ENCODE measurements at regions not wholly inside any gene's neighbourhood (a gene's known extent, or its start where the extent isn't known, plus 50 kb on each side); places are given as distances from the start of the nearest gene placed in this dataset.

DNA sequence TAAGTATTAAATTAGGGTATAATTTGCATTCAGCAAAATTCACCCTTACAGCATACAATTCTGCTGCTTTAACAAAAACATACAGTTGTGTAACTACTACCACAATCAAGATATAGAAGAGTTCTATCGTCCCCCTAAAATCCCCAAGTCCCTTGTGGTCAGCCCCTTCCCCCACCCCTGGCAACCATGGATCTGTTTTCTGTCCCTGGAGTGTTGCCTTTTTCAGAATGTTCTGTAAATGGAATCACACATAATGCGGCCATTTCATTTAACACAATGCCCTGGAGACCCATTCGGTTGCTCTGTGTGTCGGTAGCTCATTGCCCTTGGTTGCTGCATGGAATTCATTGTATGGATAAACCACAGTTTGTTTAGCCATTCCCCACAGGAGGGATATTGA, 190.2 kb downstream of the IRX5 start:
- ATAC-seq (no peak), DNase-seq (no peak)
- TF ChIP-seq EZH2 (IDR thresholded peaks at IDR 0.05; ENCODE audit: low read length, unreplicated experiment) (no peak), EZH2phosphoT487 (IDR thresholded peaks at IDR 0.05; ENCODE audit: borderline replicate concordance, low read length) (no peak)
- TF ChIP-seq, protein P1, sequence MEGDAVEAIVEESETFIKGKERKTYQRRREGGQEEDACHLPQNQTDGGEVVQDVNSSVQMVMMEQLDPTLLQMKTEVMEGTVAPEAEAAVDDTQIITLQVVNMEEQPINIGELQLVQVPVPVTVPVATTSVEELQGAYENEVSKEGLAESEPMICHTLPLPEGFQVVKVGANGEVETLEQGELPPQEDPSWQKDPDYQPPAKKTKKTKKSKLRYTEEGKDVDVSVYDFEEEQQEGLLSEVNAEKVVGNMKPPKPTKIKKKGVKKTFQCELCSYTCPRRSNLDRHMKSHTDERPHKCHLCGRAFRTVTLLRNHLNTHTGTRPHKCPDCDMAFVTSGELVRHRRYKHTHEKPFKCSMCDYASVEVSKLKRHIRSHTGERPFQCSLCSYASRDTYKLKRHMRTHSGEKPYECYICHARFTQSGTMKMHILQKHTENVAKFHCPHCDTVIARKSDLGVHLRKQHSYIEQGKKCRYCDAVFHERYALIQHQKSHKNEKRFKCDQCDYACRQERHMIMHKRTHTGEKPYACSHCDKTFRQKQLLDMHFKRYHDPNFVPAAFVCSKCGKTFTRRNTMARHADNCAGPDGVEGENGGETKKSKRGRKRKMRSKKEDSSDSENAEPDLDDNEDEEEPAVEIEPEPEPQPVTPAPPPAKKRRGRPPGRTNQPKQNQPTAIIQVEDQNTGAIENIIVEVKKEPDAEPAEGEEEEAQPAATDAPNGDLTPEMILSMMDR (conservative IDR thresholded peaks at IDR 0.05; ENCODE audit: low read depth, low read length): no peak
- no peaks in the 10 kb centered on the region for H3K9me2 ChIP-seq (replicated peaks; ENCODE audit: low read length)
- no peak overlapping the region for H2AFZ ChIP-seq (ENCODE audit: low read length)
- no peak overlapping the region for H3K27ac ChIP-seq (ENCODE audit: low read length)
- BruUV-seq (replicated peaks): no TSS peak
- no peaks in the 10 kb centered on the region for H3K4me1 ChIP-seq (ENCODE audit: insufficient read depth, low read length)
- intact Hi-C loops (cut with micrococcal nuclease): no loop called here
- ChIA-PET POLR2A (ENCODE audit: unreplicated experiment) (no interaction called here), CTCF (no interaction called here)
- no peak overlapping the region for H3K4me2 ChIP-seq (ENCODE audit: low read length)
- no peaks in the 10 kb centered on the region for H3K79me2 ChIP-seq (ENCODE audit: low read length)
- H3K4me3 ChIP-seq (ENCODE audit: low read length): no peak overlapping the region
- H3K36me3 ChIP-seq (ENCODE audit: low read depth, low read length): no peaks in the 10 kb centered on the region
- no peaks in the 10 kb centered on the region for H3F3A ChIP-seq (ENCODE audit: low read length, unreplicated experiment)
- no peaks in the 10 kb centered on the region for H3K9me3 ChIP-seq (ENCODE audit: low read length)
- H3K9ac ChIP-seq (ENCODE audit: low read length): no peak overlapping the region
- H4K20me1 ChIP-seq (ENCODE audit: low read length): no peaks in the 10 kb centered on the region
- H3K27me3 ChIP-seq (ENCODE audit: low read length): no peaks in the 10 kb centered on the region

DNA sequence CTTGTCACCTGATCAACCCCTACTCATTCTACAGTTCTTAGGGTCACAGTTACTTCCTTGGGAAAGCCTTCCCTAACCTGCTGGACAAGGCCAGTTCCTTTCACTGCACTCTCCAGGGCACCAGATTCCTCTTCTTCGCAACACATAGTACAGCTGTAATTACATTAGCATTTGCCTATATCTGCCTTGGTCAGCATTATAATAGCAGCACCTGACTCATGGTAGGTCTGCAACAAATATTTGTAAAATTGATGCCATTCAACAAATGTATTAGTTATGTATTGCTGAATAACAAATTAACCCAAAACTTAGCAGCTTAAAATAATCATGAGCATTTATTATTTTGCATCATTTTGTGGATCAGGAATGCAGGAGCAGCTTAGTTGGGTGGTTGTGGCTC, 193.0 kb downstream of the IRX5 start:
- Histone ChIP-seq H4K20me1 (ENCODE audit: low read length) (no peaks in the 10 kb centered on the region), H3K4me2 (ENCODE audit: low read length) (no peak overlapping the region), H3K4me3 (ENCODE audit: low read length) (no peak overlapping the region), H3K9me2 (replicated peaks; ENCODE audit: low read length) (no peaks in the 10 kb centered on the region), H3K9ac (ENCODE audit: low read length) (no peak overlapping the region), H3K4me1 (ENCODE audit: insufficient read depth, low read length) (no peaks in the 10 kb centered on the region), H2AFZ (ENCODE audit: low read length) (no peak overlapping the region), H3K27ac (ENCODE audit: low read length) (no peak overlapping the region), H3K79me2 (ENCODE audit: low read length) (no peaks in the 10 kb centered on the region), H3K9me3 (ENCODE audit: low read length) (no peaks in the 10 kb centered on the region), H3F3A (ENCODE audit: low read length, unreplicated experiment) (no peaks in the 10 kb centered on the region), H3K27me3 (ENCODE audit: low read length) (no peaks in the 10 kb centered on the region), H3K36me3 (ENCODE audit: low read depth, low read length) (no peaks in the 10 kb centered on the region)
- BruUV-seq (replicated peaks): no TSS peak
- TF ChIP-seq EZH2phosphoT487 (IDR thresholded peaks at IDR 0.05; ENCODE audit: borderline replicate concordance, low read length) (no peak), EZH2 (IDR thresholded peaks at IDR 0.05; ENCODE audit: low read length, unreplicated experiment) (no peak)
- TF ChIP-seq, protein P1 (conservative IDR thresholded peaks at IDR 0.05; ENCODE audit: low read depth, low read length): no peak
- ATAC-seq: no peak
- intact Hi-C loops (cut with micrococcal nuclease): no loop called here
- POLR2A ChIA-PET (ENCODE audit: unreplicated experiment): no interaction called here
- no peak for DNase-seq
- CTCF ChIA-PET: no interaction called here

DNA sequence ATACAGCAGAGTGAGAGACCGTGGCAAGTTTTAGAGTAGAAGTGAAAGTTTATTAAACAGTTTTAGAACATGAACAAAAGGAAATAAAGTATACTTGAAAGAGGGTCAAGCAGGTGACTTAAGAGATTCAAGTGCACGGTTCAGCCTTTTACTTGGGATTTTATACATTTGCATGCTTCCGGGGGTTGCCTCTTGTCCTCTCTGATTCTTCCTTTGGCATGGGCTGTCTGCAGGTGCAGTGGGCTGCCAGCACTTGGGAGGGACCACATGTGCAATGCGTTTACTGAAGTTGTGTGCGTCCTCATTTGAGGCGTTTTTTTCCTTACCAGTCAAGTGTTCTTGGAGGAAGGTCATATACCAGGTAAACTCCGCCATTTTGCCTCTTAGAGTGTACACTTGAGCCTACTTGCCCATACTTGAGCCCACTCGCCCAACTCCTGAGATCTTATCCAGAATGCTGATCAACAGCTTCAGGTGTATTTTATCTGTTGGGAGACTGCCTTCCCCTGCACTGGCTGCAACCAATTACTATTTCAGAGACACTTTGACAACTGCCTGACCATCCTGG, 195.2 kb downstream of the IRX5 start:
- no peaks in the 10 kb centered on the region for H3F3A ChIP-seq (ENCODE audit: low read length, unreplicated experiment)
- no peaks in the 10 kb centered on the region for H3K9me3 ChIP-seq (ENCODE audit: low read length)
- H2AFZ ChIP-seq (ENCODE audit: low read length): no peak overlapping the region
- H3K9me2 ChIP-seq (replicated peaks; ENCODE audit: low read length): no peaks in the 10 kb centered on the region
- H4K20me1 ChIP-seq (ENCODE audit: low read length): no peaks in the 10 kb centered on the region
- no peak for TF ChIP-seq EZH2 (IDR thresholded peaks at IDR 0.05; ENCODE audit: low read length, unreplicated experiment)
- no peak for TF ChIP-seq EZH2phosphoT487 (IDR thresholded peaks at IDR 0.05; ENCODE audit: borderline replicate concordance, low read length)
- TF ChIP-seq, protein P1 (conservative IDR thresholded peaks at IDR 0.05; ENCODE audit: low read depth, low read length): no peak
- ATAC-seq: no peak
- H3K36me3 ChIP-seq (ENCODE audit: low read depth, low read length): no peaks in the 10 kb centered on the region
- H3K4me1 ChIP-seq (ENCODE audit: insufficient read depth, low read length): no peaks in the 10 kb centered on the region
- CTCF ChIA-PET: no interaction called here
- no peak overlapping the region for H3K4me2 ChIP-seq (ENCODE audit: low read length)
- intact Hi-C loops (cut with micrococcal nuclease): no loop called here
- H3K79me2 ChIP-seq (ENCODE audit: low read length): no peaks in the 10 kb centered on the region
- no peak overlapping the region for H3K9ac ChIP-seq (ENCODE audit: low read length)
- no peaks in the 10 kb centered on the region for H3K27me3 ChIP-seq (ENCODE audit: low read length)
- H3K27ac ChIP-seq (ENCODE audit: low read length): no peak overlapping the region
- no peak for DNase-seq
- no TSS peak for BruUV-seq (replicated peaks)
- POLR2A ChIA-PET (ENCODE audit: unreplicated experiment): no interaction called here
- no peak overlapping the region for H3K4me3 ChIP-seq (ENCODE audit: low read length)
